ENCODE measurements at regions not wholly inside any gene's neighbourhood (a gene's known extent, or its start where the extent isn't known, plus 50 kb on each side); places are given as distances from the start of the nearest gene placed in this dataset.

- Histone ChIP-seq H3K9me3 (ENCODE audit: control insufficient read depth, low read depth, low read length) (no peaks in the 10 kb centered on the region), H3K36me3 (ENCODE audit: control insufficient read depth in 2 of 2, extremely low read depth in 1 of 2, insufficient read depth in 2 of 2, low read length in 2 of 2) (no peaks in the 10 kb centered on the region), H3K27ac (ENCODE audit: control insufficient read depth, insufficient read depth, low read length) (no peak overlapping the region), H3K27me3 (ENCODE audit: control insufficient read depth, extremely low read depth, insufficient read depth, low read length) (peaks cover 4% of the 10 kb centered on the region), H3K4me2 (ENCODE audit: control insufficient read depth, extremely low read depth, insufficient read depth, low read depth, low read length) (no peak overlapping the region), H3K9me1 (ENCODE audit: control insufficient read depth, extremely low read depth, insufficient read depth, low read length) (no peaks in the 10 kb centered on the region), H4K20me1 (ENCODE audit: control insufficient read depth, extremely low read depth, insufficient read depth, low read length) (no peaks in the 10 kb centered on the region), H3K79me2 (ENCODE audit: control insufficient read depth, insufficient read depth, low read length) (no peaks in the 10 kb centered on the region), H3K9ac (ENCODE audit: control insufficient read depth, extremely low read depth, insufficient read depth, low read length) (no peak overlapping the region), H2AFZ (ENCODE audit: control insufficient read depth, low read length) (no peak overlapping the region), H3K4me3 (ENCODE audit: control insufficient read depth in 2 of 3, extremely low read depth in 1 of 3, insufficient read depth in 2 of 3, low read depth in 1 of 3, low read length in 3 of 3) (no peak overlapping the region), H3K4me1 (ENCODE audit: control insufficient read depth, extremely low read depth, insufficient read depth, low read length) (no peaks in the 10 kb centered on the region)
- TF ChIP-seq CTCF (optimal IDR thresholded peaks at IDR 0.05 in 1 of 3, IDR thresholded peaks at IDR 0.05 in 1 of 3, conservative IDR thresholded peaks at IDR 0.05 in 1 of 3; ENCODE audit: extremely low read depth in 1 of 3, insufficient read depth in 2 of 3, low read length in 3 of 3): no peak
- TF ChIP-seq EZH2 (IDR thresholded peaks at IDR 0.05; ENCODE audit: low read length): no peak
- no peak for DNase-seq (ENCODE audit: low read depth, low spot score)
- no peak for FAIRE-seq
- dilution Hi-C loops (cut with MboI; ENCODE audit: extremely low pct_ligation_motif_present, low sequenced_read_pairs): no loop called here
These were observed 198.8 kb downstream of the NDUFA10 start for GRCh38 chr2:239826376-239826775.

- dilution Hi-C loops (cut with MboI; ENCODE audit: extremely low pct_ligation_motif_present, low sequenced_read_pairs): no loop called here
- no peak for DNase-seq (ENCODE audit: low read depth, low spot score)
- no peak for FAIRE-seq
- Histone ChIP-seq H2AFZ (ENCODE audit: control insufficient read depth, low read length) (no peak overlapping the region), H3K79me2 (ENCODE audit: control insufficient read depth, insufficient read depth, low read length) (no peaks in the 10 kb centered on the region), H3K4me1 (ENCODE audit: control insufficient read depth, extremely low read depth, insufficient read depth, low read length) (no peaks in the 10 kb centered on the region), H3K9ac (ENCODE audit: control insufficient read depth, extremely low read depth, insufficient read depth, low read length) (no peak overlapping the region), H3K36me3 (ENCODE audit: control insufficient read depth in 2 of 2, extremely low read depth in 1 of 2, insufficient read depth in 2 of 2, low read length in 2 of 2) (no peaks in the 10 kb centered on the region), H4K20me1 (ENCODE audit: control insufficient read depth, extremely low read depth, insufficient read depth, low read length) (no peaks in the 10 kb centered on the region), H3K27ac (ENCODE audit: control insufficient read depth, insufficient read depth, low read length) (no peak overlapping the region), H3K9me3 (ENCODE audit: control insufficient read depth, low read depth, low read length) (no peaks in the 10 kb centered on the region), H3K4me2 (ENCODE audit: control insufficient read depth, extremely low read depth, insufficient read depth, low read depth, low read length) (no peak overlapping the region), H3K9me1 (ENCODE audit: control insufficient read depth, extremely low read depth, insufficient read depth, low read length) (no peaks in the 10 kb centered on the region), H3K27me3 (ENCODE audit: control insufficient read depth, extremely low read depth, insufficient read depth, low read length) (peaks cover 4% of the 10 kb centered on the region), H3K4me3 (ENCODE audit: control insufficient read depth in 2 of 3, extremely low read depth in 1 of 3, insufficient read depth in 2 of 3, low read depth in 1 of 3, low read length in 3 of 3) (no peak overlapping the region)
- TF ChIP-seq EZH2 (IDR thresholded peaks at IDR 0.05; ENCODE audit: low read length): no peak
These were observed 199.5 kb downstream of the NDUFA10 start for GRCh38 chr2:239825705-239825979.

- FAIRE-seq (no peak), DNase-seq (ENCODE audit: low read depth, low spot score) (no peak)
- Histone ChIP-seq H2AFZ (ENCODE audit: control insufficient read depth, low read length) (no peak overlapping the region), H3K9me3 (ENCODE audit: control insufficient read depth, low read depth, low read length) (no peaks in the 10 kb centered on the region), H3K4me3 (ENCODE audit: control insufficient read depth in 2 of 3, extremely low read depth in 1 of 3, insufficient read depth in 2 of 3, low read depth in 1 of 3, low read length in 3 of 3) (no peak overlapping the region), H4K20me1 (ENCODE audit: control insufficient read depth, extremely low read depth, insufficient read depth, low read length) (no peaks in the 10 kb centered on the region), H3K4me1 (ENCODE audit: control insufficient read depth, extremely low read depth, insufficient read depth, low read length) (no peaks in the 10 kb centered on the region), H3K27ac (ENCODE audit: control insufficient read depth, insufficient read depth, low read length) (no peak overlapping the region), H3K36me3 (ENCODE audit: control insufficient read depth in 2 of 2, extremely low read depth in 1 of 2, insufficient read depth in 2 of 2, low read length in 2 of 2) (no peaks in the 10 kb centered on the region), H3K27me3 (ENCODE audit: control insufficient read depth, extremely low read depth, insufficient read depth, low read length) (peaks cover 4% of the 10 kb centered on the region), H3K79me2 (ENCODE audit: control insufficient read depth, insufficient read depth, low read length) (no peaks in the 10 kb centered on the region), H3K9ac (ENCODE audit: control insufficient read depth, extremely low read depth, insufficient read depth, low read length) (no peak overlapping the region), H3K4me2 (ENCODE audit: control insufficient read depth, extremely low read depth, insufficient read depth, low read depth, low read length) (no peak overlapping the region), H3K9me1 (ENCODE audit: control insufficient read depth, extremely low read depth, insufficient read depth, low read length) (no peaks in the 10 kb centered on the region)
- TF ChIP-seq CTCF (optimal IDR thresholded peaks at IDR 0.05 in 1 of 3, IDR thresholded peaks at IDR 0.05 in 1 of 3, conservative IDR thresholded peaks at IDR 0.05 in 1 of 3; ENCODE audit: extremely low read depth in 1 of 3, insufficient read depth in 2 of 3, low read length in 3 of 3): no peak
- no peak for TF ChIP-seq EZH2 (IDR thresholded peaks at IDR 0.05; ENCODE audit: low read length)
- dilution Hi-C loops (cut with MboI; ENCODE audit: extremely low pct_ligation_motif_present, low sequenced_read_pairs): no loop called here
These were observed 200.1 kb downstream of the NDUFA10 start for GRCh38 chr2:239824866-239825704.

Measured in keratinocyte (primary cell).